T47D (cell line): ENCODE measurements at regions not wholly inside any gene's neighbourhood (a gene's known extent, or its start where the extent isn't known, plus 50 kb on each side); places are given as distances from the start of the nearest gene placed in this dataset.

Source experiments
- DNase-seq, 2 experiments: peaks; one replicate each; pipeline versions ENCODE4 v3.0.0 to v3.0.0-alpha.2; 2011 to 2012; ENCODE audit warnings: low read depth in 1 of 2, low spot score in 1 of 2
- JUND ChIP-seq: IDR thresholded peaks from 2 replicates; pipeline ENCODE4 v1.6.1; 2012; ENCODE audit warnings: low read depth
- in situ Hi-C: cut with HindIII; loops from 2 replicates; pipeline ENCODE4 v1.10.0; 2016; ENCODE audit warnings: low sequenced_read_pairs, low pct_unique_long_range_greater_than_20kb

DNA sequence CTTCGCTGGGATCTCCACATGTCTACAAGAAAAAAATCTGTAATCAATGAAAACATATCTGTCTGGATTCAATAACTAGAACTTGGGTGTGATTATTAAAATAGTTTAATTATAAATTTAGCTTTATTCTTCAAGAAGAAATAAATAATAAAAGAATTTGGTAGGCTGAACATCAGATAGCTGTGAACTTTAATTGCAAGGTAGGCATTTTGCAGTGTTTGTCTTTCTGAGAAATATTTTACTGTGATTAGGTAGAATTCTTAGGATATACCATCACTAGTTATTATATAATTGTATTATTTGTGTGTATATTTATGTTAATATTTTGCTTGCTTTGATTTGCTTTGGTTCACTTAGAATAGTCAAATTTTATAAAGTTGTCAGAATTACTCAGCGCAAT is 409.4 kb downstream of the PCDH18 start:
- TF ChIP-seq JUND = no peak
- in situ Hi-C loops = no loop called here
- no peak for DNase-seq

DNA sequence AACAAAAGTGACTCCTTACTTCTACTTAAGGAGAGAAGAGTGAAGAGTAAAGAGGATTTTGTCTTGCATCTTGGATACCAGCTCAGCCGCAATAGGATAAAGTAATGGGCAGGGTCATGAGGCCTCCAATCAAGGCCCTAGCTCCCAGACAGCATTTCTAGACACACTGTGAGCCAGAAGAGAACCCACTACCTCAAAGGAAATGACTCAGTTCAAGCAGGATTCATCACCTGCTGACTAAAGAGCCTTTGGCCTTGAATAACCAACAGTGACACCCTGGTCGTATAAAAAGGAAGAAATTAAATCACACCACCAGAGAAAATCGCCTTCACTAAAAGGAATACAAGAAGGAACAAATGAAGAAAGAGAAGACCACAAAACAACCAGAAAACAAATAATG is 416.1 kb downstream of the PCDH18 start:
- in situ Hi-C loops = no loop called here
- no peak for DNase-seq
- no peak for TF ChIP-seq JUND

DNA sequence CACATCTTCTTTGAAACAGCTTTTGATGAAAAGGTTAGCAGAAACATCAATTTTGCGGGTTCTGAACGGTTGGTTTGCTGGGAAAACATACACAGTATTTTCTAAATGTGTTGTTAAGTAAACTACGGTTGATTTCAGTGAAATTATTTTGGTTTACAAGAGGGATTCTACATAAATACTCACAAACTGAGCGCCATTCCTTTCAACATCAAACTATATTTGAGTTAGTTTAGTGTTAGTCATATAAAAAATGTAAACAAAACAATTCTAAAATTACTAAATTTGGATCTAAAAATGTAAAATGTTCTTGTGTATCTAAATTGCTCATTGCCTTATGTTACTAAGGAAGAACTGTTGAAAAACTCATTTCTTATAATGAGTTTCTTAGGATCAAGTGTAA is 425.6 kb downstream of the PCDH18 start:
- in situ Hi-C loops = no loop called here

DNA sequence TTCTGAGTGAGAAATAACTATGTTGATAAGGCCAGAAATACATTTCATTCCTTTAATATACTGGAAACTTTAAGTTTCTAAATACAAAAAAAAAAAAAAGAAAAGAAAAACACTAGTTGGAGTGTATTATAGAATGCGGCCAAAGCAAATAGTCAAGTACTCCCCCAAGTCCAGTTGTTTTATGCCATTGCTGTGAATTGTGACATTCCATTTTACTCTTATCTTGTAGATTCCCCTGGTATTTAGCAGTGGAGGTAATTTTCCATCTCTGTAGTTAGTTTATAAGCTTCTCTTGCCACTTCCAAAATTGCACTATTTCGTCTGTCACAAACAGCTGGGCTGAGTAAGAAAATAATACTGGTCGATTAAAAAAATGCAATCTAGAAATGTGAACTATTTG is 426.0 kb downstream of the PCDH18 start:
- no peak for TF ChIP-seq JUND
- DNase-seq = no peak
- in situ Hi-C loops = no loop called here

More for the DNA sequence above, 425.6 kb downstream of the PCDH18 start:
- DNase-seq = no peak
- TF ChIP-seq JUND = no peak

DNA sequence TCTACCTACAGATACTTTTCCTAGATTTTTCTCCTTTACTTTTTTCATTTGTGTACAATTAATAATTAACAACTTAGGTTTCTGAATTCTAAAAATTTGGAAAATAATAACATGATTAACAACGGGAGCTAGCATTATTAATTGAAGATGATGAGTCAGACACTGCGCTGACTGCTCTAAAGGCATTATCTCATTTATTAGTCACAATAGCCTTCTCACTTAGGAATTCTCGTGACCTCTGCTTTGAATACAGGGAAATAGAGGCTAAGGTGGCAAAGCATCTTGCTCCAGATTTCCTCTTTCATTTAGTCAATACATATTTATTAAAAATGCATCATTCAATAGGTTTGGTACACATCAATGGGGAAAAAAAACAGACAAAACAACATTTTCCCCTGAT is 441.3 kb downstream of the PCDH18 start:
- TF ChIP-seq JUND = no peak
- DNase-seq = no peak
- in situ Hi-C loops = no loop called here

DNA sequence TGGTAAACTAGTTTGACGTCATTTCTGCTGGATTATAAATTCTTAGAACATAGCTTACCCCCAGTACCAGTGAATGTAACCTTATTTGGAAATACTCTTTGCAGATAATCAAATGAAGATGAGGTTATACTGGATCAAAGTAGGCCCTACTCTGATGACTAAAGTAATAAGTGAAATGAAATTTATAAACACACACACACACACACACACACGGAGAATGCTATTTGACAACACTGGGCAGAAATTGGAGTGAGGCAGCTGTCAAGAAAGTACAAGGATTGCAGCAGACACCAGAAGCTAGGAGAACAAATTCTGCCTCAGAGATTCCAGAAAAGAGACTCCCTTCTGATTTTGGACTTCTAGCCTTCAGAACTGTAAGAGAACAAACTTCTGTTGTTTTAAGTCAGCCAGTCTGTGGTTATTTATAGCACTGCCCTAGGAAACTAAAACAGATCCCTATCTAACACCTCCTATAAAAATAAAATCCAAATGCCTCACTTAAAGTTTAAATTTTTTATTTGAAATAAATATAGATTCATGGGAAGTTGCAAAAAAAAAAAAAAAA is 448.6 kb downstream of the PCDH18 start:
- in situ Hi-C loops = no loop called here
- no peak for TF ChIP-seq JUND
- DNase-seq = no peak

DNA sequence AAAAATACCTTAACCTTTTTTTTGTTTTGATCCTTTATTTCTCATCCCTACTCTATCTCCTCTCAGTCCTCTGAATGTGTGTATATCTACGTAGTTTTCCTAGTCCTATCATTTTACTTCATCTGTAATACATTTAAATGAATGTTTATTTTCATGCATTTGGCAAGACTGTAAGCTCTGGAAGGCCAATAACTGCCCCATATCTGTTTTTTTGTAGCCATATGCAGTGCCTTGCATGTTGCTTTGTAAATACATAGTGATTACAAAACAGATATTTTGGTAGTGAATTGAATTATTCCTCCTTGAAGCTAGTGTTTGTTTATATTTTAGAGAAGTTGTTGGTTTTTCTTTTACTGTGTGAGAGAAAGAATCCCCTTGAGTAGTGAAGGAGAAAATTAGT is 450.2 kb downstream of the PCDH18 start:
- no peak for DNase-seq
- in situ Hi-C loops = no loop called here
- no peak for TF ChIP-seq JUND

DNA sequence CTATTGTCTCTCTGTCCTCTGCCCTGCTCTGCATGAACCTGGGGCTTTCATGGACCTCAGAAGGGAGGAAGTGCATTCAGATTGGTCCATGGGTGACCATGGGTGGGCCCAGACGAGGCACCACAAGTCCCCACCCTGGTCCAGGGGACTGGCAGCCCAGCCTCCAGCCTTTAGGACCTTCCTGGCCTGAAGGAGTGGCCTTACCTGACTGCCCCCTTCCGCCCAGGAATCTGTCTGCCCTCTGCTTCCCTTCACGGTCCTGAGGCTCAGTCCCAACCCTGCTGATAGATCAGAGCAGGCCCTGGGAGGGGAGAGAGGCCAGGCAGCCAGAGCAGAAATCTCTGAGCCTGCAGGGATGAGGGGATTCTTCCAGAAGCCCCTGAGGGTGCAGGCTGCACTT is 455.4 kb downstream of the PCDH18 start:
- in situ Hi-C loops = no loop called here
- TF ChIP-seq JUND = no peak
- no peak for DNase-seq

DNA sequence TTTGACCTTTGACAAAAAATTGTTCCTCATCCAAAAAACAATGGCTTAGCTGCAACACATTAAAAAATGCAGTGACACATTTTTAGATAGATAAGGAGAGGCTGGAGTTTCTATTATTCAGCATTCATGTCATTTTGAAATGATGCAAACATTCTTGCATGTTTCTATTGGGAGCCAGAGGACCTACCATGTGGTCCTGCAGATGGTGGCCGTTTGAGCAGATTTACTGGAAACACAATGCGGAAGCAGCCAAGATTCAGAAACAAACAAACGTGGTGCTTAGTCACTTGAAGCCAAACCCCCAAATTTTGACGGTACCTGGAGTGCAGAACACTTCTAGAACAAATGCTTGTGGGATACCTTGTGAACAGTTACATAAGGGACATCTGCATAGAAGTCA is 456.7 kb downstream of the PCDH18 start:
- no peak for TF ChIP-seq JUND
- in situ Hi-C loops = no loop called here
- DNase-seq = no peak

DNA sequence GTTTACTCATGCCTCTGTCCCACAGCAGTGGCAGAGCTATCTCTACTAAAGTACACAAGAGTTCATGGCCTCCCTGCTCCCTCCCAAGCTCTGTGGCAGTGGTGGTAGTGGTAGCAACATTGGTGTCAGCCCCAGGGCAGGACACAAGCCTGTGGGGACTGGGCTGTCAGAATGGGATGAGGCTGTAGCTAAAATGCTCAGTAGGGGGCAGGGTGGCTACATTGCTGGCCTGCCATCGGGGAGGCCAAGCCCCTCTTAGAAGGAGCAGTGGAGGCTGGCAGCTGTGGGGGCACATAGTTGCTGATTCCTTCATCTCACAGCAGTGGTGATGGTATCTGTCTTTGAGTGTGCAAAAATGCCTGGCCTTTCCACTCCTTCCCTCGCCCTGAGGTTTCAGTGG is 461.7 kb downstream of the PCDH18 start:
- no peak for TF ChIP-seq JUND
- in situ Hi-C loops = no loop called here
- DNase-seq = no peak

DNA sequence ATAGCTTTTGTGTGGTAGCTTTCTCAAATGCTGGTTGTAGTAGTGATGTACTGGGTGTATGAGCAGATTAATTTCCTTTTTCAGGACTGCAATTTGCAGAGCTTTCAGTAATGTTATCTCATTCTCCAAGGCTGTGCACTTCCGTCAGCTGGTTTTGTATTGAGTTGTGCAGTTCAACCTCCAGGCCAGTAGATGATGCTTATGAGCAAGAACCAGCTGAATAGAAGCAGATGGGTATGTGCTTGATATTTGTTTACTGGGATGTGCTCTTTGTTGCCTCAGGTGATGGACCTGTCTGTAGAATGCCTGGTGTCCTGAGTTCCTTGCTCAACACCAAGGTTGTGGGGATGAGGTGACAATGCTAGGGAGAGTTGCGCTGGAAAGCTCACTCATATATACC is 462.8 kb downstream of the PCDH18 start:
- no peak for TF ChIP-seq JUND
- no peak for DNase-seq
- in situ Hi-C loops = no loop called here

DNA sequence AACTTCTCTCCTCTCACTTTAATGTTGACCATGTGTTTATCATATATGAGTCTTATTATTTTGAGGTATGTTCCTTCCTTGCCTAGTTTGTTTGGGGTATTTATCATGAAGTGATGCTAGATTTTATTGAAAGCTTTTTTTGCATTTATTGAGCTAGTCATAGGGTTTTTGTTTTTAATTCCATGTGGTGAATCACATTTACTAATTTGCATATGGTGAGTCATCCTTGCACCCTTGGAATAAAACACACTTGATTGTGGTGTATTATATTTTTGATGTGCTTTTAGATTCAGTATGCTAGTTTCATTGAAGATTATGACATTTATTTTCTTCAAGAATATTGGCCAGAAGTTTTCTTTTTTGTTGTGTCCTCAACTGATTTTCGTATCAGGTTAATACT is 464.6 kb downstream of the PCDH18 start:
- no peak for TF ChIP-seq JUND
- no peak for DNase-seq
- in situ Hi-C loops = no loop called here

DNA sequence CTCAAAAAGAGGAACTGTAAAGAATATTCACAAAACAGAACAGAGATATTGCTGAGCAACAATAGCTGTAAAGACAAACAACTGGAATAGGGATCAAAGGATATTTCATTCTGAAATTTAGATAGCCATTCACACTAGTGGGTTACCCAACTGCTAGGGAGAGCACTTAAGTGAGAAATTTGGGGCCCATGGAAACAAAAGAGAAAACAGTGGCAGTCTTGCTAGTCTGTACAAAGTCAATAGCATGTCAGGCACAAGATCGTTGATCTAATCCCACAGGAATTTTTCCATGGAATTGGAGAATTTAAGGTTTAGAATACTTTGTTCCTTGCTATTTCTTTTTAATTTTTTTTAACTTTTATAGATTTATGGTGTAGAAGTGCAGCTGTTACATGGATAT is 467.0 kb downstream of the PCDH18 start:
- no peak for TF ChIP-seq JUND
- in situ Hi-C loops = no loop called here
- no peak for DNase-seq

DNA sequence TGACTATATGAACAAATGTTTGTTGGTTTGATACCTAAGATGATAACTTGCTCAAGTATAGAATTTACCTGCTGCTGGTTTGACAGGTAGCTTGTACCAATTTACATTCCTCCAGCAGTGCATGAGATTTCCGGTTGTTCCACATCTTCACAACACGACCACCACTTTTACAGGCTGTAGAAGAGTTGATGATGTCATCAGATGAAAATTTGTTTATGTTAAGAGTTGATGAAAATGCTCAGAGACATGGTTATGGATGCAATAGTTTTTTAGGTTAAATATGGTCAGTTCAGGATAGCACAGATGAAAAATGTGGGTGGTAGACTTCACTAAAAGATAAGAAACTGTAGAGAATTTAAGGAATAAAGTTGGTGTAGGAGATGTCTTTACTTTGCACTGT is 468.3 kb downstream of the PCDH18 start:
- in situ Hi-C loops = no loop called here
- TF ChIP-seq JUND = no peak

More for the DNA sequence above, 468.3 kb downstream of the PCDH18 start:
- no peak for DNase-seq
